OCI-LY1 (cell line): ENCODE measurements at regions not wholly inside any gene's neighbourhood (a gene's known extent, or its start where the extent isn't known, plus 50 kb on each side); places are given as distances from the start of the nearest gene placed in this dataset.

ENCODE experiments used
- H2AFZ ChIP-seq: fragments of 200-600 bp; sonication (generic), shearing (Covaris generic); 2 replicates; pipeline ENCODE4 v1.6.0; 2014; ENCODE audit warnings: antibody characterized with exemption, mild to moderate bottlenecking, low read length
- H3F3A ChIP-seq: fragments of 200-600 bp; sonication (generic), shearing (Covaris generic); 2 replicates; pipeline ENCODE4 v1.6.0; 2014; ENCODE audit warnings: mild to moderate bottlenecking, antibody characterized with exemption, low read length, moderate library complexity; ENCODE audit not compliant: insufficient read depth
- H3K27ac ChIP-seq: fragments of 200-600 bp; sonication (generic); 2 replicates; pipeline ENCODE4 v1.5.1; 2014; ENCODE audit warnings: low read length, mixed run types, mild to moderate bottlenecking, low read depth; ENCODE audit not compliant: poor library complexity, severe bottlenecking
- H3K27me3 ChIP-seq: fragments of 200-600 bp; sonication (generic); 2 replicates; pipeline ENCODE4 v1.6.0; 2014; ENCODE audit warnings: antibody characterized with exemption, mild to moderate bottlenecking, low read length, moderate library complexity; ENCODE audit not compliant: insufficient read depth
- H3K36me3 ChIP-seq: fragments of 200-600 bp; sonication (generic); 2 replicates; pipeline ENCODE4 v1.6.1; 2014; ENCODE audit warnings: mild to moderate bottlenecking, antibody characterized with exemption, low read length, moderate library complexity, mixed read lengths; ENCODE audit not compliant: insufficient read depth
- H3K4me1 ChIP-seq: fragments of 200-600 bp; sonication (generic); 2 replicates; pipeline ENCODE4 v1.5.1; 2014; ENCODE audit warnings: mild to moderate bottlenecking, low read length, moderate library complexity; ENCODE audit not compliant: insufficient read depth, severe bottlenecking
- H3K4me2 ChIP-seq: fragments of 200-600 bp; sonication (generic), shearing (Covaris generic); 2 replicates; pipeline ENCODE4 v1.6.1; 2014; ENCODE audit warnings: low read length
- H3K4me3 ChIP-seq: fragments of 200-600 bp; sonication (generic); 2 replicates; pipeline ENCODE4 v1.5.1; 2014; ENCODE audit warnings: low read length, low read depth, mild to moderate bottlenecking, mixed read lengths; ENCODE audit not compliant: poor library complexity, severe bottlenecking
- H3K79me2 ChIP-seq: fragments of 200-600 bp; shearing (Covaris generic); 2 replicates; pipeline ENCODE4 v1.6.1; 2016; ENCODE audit warnings: mixed run types, low read length, mixed read lengths; ENCODE audit not compliant: insufficient read depth
- H3K9ac ChIP-seq: fragments of 200-600 bp; sonication (generic), shearing (Covaris generic); 2 replicates; pipeline ENCODE4 v1.6.1; 2014; ENCODE audit warnings: mild to moderate bottlenecking, low read length, mixed read lengths
- H3K9me2 ChIP-seq: fragments of 200-600 bp; sonication (generic), shearing (Covaris generic); 2 replicates; pipeline ENCODE4 v1.6.1; 2014; ENCODE audit warnings: low read depth, mild to moderate bottlenecking, low read length, mixed read lengths
- H3K9me3 ChIP-seq: fragments of 200-600 bp; shearing (Covaris generic); 2 replicates; pipeline ENCODE4 v1.6.1; 2014; ENCODE audit warnings: low read length, mixed read lengths
- H4K20me1 ChIP-seq: fragments of 200-600 bp; sonication (generic), shearing (Covaris generic); 2 replicates; pipeline ENCODE4 v1.6.0; 2016; ENCODE audit warnings: mild to moderate bottlenecking, low read length; ENCODE audit not compliant: insufficient read depth
- EZH2 ChIP-seq: fragments of 200-600 bp; sonication (generic), shearing (Covaris generic); IDR thresholded peaks from 2 replicates; pipeline ENCODE4 v1.8.0; 2017; ENCODE audit warnings: borderline replicate concordance, mixed run types, mild to moderate bottlenecking, antibody characterized with exemption, low read length, moderate library complexity, mixed read lengths
- TF ChIP-seq, protein P1 (sequence below): fragments of 200-600 bp; sonication (generic), shearing (Covaris generic); IDR thresholded peaks from 2 replicates; pipeline ENCODE4 v1.5.1; 2017; ENCODE audit warnings: mild to moderate bottlenecking, antibody characterized with exemption, low read length, moderate library complexity, mixed read lengths

- Histone ChIP-seq H3K36me3 (no peaks in the 10 kb centered on the region), H3K9me3 (no peaks in the 10 kb centered on the region), H3K9ac (no peak overlapping the region; the same call in 1 of the 2 replicates), H3K4me1 (peaks cover 32% of the 10 kb centered on the region), H3K79me2 (no peaks in the 10 kb centered on the region), H3K27me3 (no peaks in the 10 kb centered on the region; the same call in 1 of the 2 replicates), H3K27ac (no peak overlapping the region), H3K9me2 (no peaks in the 10 kb centered on the region), H3K4me3 (peak overlapping the region; percentile 50), H2AFZ (no peak overlapping the region), H3F3A (no peaks in the 10 kb centered on the region), H4K20me1 (no peaks in the 10 kb centered on the region), H3K4me2 (peak overlapping the region; percentile 76)
- TF ChIP-seq, protein P1, sequence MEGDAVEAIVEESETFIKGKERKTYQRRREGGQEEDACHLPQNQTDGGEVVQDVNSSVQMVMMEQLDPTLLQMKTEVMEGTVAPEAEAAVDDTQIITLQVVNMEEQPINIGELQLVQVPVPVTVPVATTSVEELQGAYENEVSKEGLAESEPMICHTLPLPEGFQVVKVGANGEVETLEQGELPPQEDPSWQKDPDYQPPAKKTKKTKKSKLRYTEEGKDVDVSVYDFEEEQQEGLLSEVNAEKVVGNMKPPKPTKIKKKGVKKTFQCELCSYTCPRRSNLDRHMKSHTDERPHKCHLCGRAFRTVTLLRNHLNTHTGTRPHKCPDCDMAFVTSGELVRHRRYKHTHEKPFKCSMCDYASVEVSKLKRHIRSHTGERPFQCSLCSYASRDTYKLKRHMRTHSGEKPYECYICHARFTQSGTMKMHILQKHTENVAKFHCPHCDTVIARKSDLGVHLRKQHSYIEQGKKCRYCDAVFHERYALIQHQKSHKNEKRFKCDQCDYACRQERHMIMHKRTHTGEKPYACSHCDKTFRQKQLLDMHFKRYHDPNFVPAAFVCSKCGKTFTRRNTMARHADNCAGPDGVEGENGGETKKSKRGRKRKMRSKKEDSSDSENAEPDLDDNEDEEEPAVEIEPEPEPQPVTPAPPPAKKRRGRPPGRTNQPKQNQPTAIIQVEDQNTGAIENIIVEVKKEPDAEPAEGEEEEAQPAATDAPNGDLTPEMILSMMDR = no peak
- no peak for TF ChIP-seq EZH2
Measured at GRCh38 chr5:42951293-42951840, 88.8 kb downstream of the ANXA2R start.

GRCh38 chr5:42950456-42951292 lies 89.4 kb downstream of the ANXA2R start:
- peak overlapping the region; percentile 76 for H3K4me2 ChIP-seq
- H3K79me2 ChIP-seq = no peaks in the 10 kb centered on the region
- no peaks in the 10 kb centered on the region for H4K20me1 ChIP-seq
- no peak overlapping the region for H3K27ac ChIP-seq
- H3K4me1 ChIP-seq = peaks cover 32% of the 10 kb centered on the region
- H2AFZ ChIP-seq = no peak overlapping the region
- no peaks in the 10 kb centered on the region for H3K9me2 ChIP-seq
- no peaks in the 10 kb centered on the region for H3K36me3 ChIP-seq
- peak overlapping the region; percentile 50 for H3K4me3 ChIP-seq
- H3K9me3 ChIP-seq = no peaks in the 10 kb centered on the region
- H3K27me3 ChIP-seq = no peaks in the 10 kb centered on the region; the same call in 1 of the 2 replicates
- no peak overlapping the region; the same call in 1 of the 2 replicates for H3K9ac ChIP-seq
- no peaks in the 10 kb centered on the region for H3F3A ChIP-seq
- no peak for TF ChIP-seq EZH2
- TF ChIP-seq, protein P1 = no peak

DNA sequence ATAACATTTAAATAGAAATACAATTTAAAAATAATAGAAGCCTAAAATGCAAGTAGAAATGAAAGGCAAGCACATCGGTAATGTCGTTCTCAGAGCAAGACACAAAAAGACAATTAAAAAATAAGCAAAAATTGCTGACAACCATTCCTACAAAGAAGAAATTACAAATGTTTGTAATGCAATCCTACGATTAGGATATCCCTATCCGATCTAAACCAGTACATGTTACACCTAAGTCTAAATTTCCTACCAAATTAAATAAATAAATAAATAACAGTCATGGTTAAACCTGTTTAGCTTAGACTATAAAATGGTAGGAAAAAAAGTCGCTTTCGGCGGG lies 90.0 kb downstream of the ANXA2R start:
- no peaks in the 10 kb centered on the region for H3K9me2 ChIP-seq
- no peak overlapping the region for H2AFZ ChIP-seq
- no peaks in the 10 kb centered on the region for H3F3A ChIP-seq
- H3K4me3 ChIP-seq = peak overlapping the region; percentile 50
- no peaks in the 10 kb centered on the region for H3K36me3 ChIP-seq
- H3K9me3 ChIP-seq = no peaks in the 10 kb centered on the region
- TF ChIP-seq, protein P1 = no peak
- TF ChIP-seq EZH2 = no peak
- peak overlapping the region; percentile 76; the same call in 1 of the 2 replicates for H3K4me2 ChIP-seq
- no peaks in the 10 kb centered on the region; the same call in 1 of the 2 replicates for H3K27me3 ChIP-seq
- H3K4me1 ChIP-seq = peaks cover 32% of the 10 kb centered on the region
- no peak overlapping the region for H3K27ac ChIP-seq
- no peaks in the 10 kb centered on the region for H4K20me1 ChIP-seq
- no peaks in the 10 kb centered on the region for H3K79me2 ChIP-seq
- H3K9ac ChIP-seq = no peak overlapping the region
